ENCODE measurements at regions not wholly inside any gene's neighbourhood (a gene's known extent, or its start where the extent isn't known, plus 50 kb on each side); places are given as distances from the start of the nearest gene placed in this dataset.

DNA sequence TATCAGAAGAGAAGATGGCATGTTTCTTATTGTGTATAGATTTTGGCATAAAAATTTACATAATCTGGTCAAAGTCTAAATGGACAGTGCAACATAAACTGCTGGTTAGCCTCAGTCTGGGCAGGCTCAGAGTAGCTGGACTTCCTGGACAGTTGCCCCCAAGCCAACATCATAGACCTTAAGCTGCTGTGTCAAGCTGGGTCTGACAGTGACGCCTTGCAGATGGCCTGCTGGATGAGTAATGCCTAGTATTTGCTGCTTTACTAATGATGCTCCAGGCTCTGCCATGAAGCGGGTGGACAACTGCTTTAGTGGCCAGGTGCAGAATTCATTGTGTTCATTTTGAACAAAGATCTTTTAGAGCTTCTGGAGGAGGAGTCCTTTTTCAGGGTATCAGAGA, 603.7 kb upstream of the ZEB2 start:
- TF ChIP-seq, protein P1, sequence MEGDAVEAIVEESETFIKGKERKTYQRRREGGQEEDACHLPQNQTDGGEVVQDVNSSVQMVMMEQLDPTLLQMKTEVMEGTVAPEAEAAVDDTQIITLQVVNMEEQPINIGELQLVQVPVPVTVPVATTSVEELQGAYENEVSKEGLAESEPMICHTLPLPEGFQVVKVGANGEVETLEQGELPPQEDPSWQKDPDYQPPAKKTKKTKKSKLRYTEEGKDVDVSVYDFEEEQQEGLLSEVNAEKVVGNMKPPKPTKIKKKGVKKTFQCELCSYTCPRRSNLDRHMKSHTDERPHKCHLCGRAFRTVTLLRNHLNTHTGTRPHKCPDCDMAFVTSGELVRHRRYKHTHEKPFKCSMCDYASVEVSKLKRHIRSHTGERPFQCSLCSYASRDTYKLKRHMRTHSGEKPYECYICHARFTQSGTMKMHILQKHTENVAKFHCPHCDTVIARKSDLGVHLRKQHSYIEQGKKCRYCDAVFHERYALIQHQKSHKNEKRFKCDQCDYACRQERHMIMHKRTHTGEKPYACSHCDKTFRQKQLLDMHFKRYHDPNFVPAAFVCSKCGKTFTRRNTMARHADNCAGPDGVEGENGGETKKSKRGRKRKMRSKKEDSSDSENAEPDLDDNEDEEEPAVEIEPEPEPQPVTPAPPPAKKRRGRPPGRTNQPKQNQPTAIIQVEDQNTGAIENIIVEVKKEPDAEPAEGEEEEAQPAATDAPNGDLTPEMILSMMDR (IDR thresholded peaks at IDR 0.05): no peak
- TF ChIP-seq POLR2A (IDR thresholded peaks at IDR 0.05) (no peak), POLR2AphosphoS5 (IDR thresholded peaks at IDR 0.05) (no peak), EP300 (IDR thresholded peaks at IDR 0.05) (no peak)

All from suprapubic skin (tissue), 4 donors.